GM12872 (cell line): ENCODE measurements at regions not wholly inside any gene's neighbourhood (a gene's known extent, or its start where the extent isn't known, plus 50 kb on each side); places are given as distances from the start of the nearest gene placed in this dataset.

Source experiments
- TF ChIP-seq, protein P1 (sequence below): IDR thresholded peaks from 3 replicates; pipeline ENCODE4 v1.5.1; 2011; ENCODE audit warnings: low read depth, mild to moderate bottlenecking, low read length, moderate library complexity; ENCODE audit not compliant: insufficient read depth

GRCh38 chr4:123631786-123632692 lies 235.4 kb downstream of the SPRY1 start:
- TF ChIP-seq, protein P1, sequence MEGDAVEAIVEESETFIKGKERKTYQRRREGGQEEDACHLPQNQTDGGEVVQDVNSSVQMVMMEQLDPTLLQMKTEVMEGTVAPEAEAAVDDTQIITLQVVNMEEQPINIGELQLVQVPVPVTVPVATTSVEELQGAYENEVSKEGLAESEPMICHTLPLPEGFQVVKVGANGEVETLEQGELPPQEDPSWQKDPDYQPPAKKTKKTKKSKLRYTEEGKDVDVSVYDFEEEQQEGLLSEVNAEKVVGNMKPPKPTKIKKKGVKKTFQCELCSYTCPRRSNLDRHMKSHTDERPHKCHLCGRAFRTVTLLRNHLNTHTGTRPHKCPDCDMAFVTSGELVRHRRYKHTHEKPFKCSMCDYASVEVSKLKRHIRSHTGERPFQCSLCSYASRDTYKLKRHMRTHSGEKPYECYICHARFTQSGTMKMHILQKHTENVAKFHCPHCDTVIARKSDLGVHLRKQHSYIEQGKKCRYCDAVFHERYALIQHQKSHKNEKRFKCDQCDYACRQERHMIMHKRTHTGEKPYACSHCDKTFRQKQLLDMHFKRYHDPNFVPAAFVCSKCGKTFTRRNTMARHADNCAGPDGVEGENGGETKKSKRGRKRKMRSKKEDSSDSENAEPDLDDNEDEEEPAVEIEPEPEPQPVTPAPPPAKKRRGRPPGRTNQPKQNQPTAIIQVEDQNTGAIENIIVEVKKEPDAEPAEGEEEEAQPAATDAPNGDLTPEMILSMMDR = no peak

GRCh38 chr4:123632693-123633030 lies 236.1 kb downstream of the SPRY1 start:
- TF ChIP-seq, protein P1 = no peak

DNA sequence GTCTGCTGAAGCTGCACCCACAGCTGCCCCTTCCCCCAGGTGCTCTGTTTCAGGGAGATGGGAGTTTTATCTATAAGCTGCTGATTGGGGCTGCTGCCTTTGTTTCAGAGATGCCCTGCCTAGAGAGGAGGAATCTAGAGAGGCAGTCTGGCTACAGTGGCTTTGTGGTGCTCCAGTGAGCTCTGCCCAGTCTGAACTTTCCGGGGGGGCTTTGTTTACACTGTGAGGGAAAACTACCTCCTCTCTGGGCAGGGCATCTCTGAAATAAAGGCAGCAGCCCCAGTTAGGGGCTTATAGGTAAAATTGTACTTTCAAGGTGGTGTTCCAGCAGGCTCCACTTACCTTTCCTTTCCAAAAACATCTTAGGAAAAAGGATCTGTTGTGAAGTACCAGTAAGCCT lies 242.2 kb downstream of the SPRY1 start:
- TF ChIP-seq, protein P1 = no peak

GRCh38 chr4:123640271-123640670 lies 243.7 kb downstream of the SPRY1 start:
- TF ChIP-seq, protein P1 = no peak

- TF ChIP-seq, protein P1 = no peak
These were observed 244.2 kb downstream of the SPRY1 start for GRCh38 chr4:123640824-123641223.

- TF ChIP-seq, protein P1 = no peak
These were observed 247.1 kb downstream of the SPRY1 start for GRCh38 chr4:123643691-123644090.

GRCh38 chr4:123649250-123649644 lies 252.7 kb downstream of the SPRY1 start:
- TF ChIP-seq, protein P1 = no peak
